Stimulated activated CD4-positive, alpha-beta T cell treated with anti-CD3 and anti-CD28 coated beads, Interleukin-15, amount 100 ng/mL, for 1 hour (primary cell): ENCODE measurements at regions not wholly inside any gene's neighbourhood (a gene's known extent, or its start where the extent isn't known, plus 50 kb on each side); places are given as distances from the start of the nearest gene placed in this dataset.
"Not testable (repeated sequence)": the region's sequence is repeated elsewhere in the genome, so short reads cannot be mapped to it uniquely, and the experiment has no call there.

ENCODE experiments used
- DNase-seq, 2 donors: peaks; one replicate each; pipeline ENCODE4 v3.0.0-alpha.2; 2020; ENCODE audit warnings: low read depth in 1 of 2, low spot score in 1 of 2

DNA sequence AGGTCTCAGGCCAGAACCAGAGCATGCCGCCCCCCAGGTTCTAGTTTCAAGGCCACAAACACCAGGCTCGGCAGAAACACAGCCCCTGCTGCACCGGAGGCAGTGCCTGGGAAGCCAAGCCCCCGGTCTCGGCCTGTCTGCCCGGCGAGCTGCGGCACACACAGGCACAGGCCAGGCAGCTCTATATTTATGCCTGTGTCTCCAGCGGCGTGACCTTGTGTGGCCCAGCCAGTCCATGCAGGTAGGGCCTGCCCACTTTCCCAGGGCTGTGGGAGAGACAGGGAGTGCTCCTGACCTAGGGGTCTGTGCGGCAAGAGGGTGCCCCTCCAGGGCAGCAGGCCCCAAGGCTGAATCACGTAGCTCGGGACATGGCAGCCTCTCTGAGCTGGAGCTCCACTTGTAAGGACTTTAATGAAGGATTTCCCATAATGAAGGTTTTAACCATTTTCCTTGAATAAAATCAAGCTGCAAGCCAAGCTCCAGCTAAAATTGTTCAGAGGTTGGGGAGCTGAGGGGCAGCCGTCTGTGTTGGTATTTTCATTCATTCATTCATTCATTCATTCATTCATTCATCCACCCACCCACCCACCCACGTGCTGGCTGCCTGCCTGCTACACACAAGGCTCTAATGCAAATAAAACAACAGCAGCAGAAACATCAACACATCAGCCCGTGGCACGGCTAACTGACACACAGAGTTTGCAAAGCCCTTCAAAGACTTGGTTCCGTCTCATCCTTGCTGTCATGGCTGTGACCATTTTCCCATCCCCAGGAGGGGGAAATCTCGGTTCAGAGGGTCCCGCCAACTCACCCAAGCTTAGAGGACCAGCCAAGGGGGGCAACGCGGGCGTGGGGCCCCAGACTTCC lies 92.0 kb downstream of the RFLNA start:
- DNase-seq, result no peak

DNA sequence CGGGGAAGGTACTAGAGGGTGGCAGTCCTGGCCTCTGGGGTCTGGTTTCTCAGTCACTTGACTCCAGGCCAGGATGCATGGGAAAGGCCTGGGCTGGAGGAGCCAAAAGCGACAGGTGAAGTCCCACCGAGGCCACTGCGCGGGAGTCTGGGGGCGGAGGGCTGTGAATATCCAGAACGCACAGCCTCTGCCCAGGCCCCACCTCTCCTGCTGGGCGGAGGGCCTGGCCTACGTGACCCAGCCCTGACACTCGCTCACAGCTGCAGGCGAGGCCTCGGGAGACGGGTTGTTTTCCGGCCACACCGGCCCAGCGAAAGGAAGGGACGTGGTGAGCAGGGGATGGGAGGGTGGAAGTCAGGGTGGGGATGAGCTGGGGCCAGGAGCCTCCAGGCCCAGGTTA lies 91.2 kb downstream of the RFLNA start:
- no peak for DNase-seq

DNA sequence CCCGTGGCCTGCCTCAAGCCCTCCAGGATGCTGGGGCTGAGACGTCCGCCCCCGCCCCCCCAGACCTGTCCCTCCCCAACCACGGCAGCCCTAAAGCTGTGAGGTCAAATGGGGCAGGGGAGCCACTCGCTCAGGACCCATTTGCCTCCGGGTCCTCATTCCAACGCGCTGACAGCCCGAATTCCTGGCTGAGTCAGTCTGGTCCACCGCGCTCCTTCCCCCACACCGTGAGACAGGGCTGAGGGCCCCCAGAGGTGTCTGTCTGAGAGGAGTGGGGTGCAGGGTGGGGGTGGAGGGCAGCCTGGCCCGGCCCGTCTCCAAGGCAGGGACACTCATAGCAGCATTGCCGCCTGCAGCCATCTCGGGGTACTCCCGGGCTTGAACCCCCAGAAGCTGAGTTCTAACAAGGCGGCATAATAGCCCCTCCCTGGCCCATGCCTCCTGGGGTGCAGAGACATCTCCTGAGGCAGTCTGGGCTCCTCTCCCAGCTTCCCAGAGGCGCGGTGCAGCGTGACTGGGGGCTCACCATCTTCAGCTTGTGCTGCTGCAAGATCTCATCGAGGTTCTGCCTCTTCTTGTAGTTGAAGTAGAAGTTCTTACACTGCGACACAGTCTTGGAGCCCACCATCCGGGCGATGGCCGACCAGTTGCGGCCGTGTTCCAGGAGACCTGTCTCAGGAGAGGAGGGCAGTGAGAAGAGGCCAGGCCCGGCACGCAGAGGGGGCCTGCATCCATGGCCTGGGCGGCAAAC lies 90.5 kb downstream of the RFLNA start:
- DNase-seq, result no peak

DNA sequence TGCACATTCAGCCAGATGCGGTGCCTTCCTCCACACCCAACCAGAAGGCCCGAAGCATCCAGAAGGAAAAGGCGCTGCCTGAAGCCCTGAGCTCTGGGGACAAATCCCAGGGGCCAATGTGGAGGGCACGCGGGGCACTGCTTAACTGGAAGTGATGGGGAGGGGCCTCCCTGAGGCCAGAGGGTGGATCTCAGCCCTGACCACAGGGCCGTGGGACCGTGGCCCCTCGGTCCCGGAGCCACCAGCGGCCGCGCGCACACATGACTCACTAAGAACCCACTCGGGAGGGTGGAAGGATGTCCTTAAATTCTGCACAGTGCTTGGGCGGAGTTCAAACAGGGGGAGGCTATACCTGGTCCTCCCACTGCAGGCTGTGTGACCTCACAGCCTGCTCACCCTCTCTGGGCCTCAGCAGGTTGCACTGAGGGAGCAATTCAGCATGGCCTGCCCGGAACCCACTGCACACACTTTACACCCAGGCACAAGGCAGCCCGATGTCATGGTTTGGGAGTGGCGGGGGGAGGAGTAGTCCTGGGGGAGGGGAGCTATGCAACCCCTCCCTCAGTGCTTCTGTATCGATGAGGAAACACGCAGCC lies 89.5 kb downstream of the RFLNA start:
- no peak for DNase-seq

DNA sequence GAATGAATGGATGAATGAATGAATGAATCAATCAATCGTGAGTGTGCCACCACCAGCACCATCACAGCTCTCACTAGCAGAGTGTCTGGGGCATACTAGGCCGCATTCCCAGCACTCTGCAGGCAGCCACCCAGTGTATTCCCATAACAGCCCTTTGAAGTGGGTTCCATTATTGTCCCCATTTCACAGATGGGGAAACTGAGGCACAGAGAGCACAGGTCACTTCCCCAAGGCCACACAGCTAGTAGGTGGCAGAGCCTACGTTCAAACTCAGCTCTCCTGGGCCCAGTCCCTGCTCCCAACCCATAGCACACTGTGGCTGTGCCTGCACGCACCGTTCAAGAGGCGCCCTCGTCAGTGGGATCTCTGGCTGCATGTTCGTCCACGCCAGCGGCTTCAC lies 88.1 kb downstream of the RFLNA start:
- DNase-seq, result no peak

DNA sequence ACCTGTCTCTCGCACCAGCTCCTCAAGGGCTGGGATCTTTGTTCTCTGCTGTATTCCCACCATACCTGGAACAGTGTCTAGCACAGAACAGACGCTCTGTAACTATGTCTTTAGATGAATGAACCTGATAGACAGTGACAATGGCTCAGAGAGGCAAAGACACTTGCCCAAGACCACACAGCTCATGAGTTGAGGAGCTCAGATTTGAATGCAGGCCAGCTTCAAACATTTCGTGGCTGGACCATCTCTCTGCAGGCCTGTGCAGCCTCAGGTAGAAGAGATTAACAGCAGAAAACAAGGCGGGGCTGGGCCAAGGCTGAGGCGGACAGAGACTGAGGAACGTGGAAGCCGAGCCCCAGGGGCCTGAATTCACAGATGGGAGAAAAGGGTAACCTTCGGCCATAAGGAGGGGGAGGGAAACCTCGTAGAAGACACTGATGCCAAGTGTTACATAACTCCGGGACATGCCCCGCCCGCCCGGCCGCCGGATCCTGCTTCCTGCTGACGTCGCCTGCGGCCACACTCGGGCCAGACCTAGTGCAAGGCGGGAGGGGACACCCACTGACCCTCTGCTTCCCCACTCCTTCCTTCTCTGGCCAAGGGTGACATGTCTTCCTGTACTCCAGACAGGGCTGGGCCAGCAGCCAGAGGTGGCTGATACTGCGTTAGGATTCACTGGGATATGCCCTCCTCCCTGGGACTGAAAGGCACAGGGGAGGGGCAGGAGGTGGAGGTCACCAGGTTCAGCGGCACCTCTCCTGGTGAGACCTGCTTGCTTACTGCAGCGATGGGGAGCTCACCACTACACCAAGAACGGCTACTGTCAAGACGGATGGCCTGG lies 86.8 kb downstream of the RFLNA start:
- no peak for DNase-seq

DNA sequence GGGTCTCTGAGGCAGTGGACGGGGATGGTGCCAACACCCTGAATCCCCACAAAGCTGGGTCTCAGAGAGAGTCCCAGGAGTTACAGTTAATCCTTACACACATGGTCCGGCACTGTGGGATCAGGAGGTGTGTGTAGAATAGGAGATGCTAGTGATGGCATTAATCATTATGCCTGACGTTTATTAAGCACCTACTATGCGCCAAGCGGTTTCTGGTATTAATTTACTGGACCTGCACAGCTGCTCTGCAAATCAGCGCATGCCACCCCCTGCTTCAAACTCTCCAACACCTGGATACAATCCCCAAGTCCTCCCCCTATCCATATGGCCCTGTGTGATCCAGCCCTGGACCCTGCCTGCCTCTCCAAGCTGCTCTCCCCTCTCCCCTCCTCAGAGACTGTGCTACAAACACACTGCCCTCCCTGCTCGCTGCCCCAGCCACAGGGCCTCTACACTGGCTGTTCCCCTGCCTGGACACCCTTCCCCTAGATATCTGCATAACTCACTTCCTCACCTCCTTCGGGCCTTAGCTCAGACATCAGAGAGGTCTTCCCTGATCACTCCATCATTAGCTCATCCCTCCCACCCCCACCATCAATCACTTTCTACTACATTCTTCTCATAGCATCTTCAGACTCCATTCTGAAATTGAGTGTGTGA lies 86.0 kb downstream of the RFLNA start:
- DNase-seq, result no peak

DNA sequence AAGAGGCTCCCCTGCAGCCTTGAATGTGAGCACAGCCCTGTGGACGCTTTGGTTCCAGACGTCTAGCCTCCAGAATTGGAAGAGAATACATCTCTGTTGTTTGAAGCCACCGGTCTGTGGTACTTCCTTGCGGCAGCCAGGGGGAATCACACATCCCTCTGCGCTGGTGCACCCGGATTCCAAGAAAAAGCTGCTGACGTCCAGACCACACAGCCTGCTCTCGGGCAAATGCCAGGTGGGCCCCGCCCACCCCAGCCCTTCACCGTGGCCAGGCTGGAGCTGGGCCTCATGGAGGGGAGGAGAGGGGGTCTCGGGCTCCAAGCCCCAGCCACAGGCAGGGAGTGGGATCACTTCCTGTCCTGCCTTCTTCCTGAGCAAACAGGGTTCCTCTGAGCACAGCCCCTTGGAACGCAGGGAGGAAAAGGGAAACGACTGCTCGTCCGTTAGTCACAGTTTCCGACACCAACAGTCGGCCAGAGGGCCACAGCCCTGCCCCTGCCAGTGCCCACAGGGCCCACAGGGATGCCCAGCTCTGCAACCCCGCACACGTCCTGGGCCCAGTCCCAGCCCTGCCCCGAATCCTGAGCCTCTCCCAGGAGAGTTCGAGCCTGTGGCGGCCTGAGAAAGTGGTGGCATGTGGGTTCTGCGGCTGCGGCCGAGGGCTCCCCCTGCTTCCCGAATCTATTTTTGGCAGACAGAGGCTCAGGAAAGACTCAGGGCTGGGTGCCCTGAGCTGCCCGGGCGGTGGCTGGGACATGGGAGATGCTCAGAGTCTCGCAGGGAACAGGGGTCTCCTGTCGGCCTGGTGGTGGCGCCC lies 85.3 kb downstream of the RFLNA start:
- no peak for DNase-seq

DNA sequence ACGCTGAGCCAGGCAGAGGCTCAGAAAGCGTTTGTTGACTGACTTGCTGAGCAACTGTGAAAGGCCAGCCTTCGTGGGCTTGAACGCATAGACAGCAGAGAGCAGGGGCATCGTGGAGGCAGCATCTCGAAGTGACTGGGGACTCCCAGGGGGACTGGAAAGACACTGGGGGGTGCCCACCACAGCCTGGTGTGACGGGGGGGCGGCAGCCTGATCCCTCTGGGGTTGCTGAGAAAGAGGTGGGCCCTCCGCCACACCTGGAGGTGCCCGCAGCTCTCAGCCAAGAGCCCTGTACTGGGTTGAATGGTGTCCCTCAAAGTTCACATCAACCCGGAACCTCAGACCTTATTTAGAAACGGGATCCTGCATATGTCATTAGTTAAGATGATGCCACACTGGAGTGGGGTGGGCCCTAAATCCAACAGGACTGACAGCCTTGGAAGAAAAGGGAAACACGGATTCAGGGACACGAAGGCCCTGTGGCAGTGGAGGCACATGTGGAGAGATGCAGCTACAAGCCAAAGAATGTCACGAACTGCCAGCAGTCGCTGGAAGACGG lies 84.6 kb downstream of the RFLNA start:
- no peak for DNase-seq

DNA sequence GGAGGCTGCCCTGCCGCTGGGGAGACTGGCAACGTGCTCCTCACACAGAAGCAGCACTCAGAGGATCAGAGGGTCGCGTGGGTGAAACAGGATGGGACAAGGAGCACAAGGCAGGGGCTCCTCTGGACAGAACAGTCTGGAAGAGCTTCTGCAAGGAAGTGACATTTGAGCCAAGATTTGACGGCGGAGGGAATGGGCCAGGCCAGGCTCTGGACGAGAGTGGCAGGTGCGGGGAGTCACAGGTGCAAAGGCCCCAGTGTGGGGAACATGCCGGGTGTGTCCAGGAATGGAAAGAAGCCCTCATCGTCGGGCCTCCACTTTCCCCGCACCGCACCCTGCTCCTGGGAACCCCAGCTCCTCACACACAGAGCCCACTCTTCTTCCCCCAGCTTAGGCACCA lies 84.0 kb downstream of the RFLNA start:
- no peak for DNase-seq

DNA sequence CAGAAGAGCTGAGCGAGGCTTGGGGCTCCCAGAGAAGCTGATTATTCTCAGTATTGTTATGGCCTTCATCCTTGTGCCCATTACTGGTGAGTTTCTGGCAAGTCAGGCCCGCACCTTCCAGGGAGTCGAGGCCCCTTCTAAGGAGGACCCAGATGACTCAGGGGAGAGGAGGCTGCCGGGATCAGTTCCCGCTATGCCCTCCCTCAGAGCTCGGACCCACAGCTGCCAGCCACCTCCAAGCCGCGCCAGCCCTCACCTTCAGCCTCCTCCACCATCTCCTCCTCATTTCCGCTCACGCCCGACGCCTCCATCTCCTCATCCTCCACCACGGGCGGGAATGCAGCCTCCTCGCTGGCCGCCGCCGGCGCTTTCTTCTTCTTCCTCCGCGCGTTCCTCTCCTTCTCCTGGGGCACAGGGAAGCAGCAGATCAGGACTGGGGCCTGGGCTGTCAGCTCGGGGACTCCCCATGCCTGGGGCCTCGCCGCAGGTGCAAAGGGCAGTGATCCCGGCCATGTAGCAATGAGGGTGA lies 83.2 kb downstream of the RFLNA start:
- no peak for DNase-seq

DNA sequence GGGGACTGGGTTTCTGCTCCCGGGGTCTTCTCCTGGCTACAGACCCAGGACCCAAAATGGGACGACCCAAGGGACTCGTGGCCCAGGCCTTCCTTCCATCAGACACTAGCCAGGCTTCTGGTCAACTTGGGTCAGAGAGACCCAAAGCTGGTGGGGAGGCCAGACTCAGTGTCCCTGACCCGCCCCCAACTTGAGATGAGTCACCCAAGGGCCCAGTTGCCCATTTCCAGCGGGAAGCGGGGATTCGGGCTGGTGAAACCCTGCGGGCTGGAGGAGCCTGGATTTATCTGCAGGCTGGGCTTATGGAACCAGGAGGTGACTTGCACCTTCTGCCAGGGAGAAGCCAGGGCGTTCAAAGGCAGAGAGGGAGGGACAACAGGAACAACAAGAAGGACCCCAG lies 81.5 kb downstream of the RFLNA start:
- no peak for DNase-seq

DNA sequence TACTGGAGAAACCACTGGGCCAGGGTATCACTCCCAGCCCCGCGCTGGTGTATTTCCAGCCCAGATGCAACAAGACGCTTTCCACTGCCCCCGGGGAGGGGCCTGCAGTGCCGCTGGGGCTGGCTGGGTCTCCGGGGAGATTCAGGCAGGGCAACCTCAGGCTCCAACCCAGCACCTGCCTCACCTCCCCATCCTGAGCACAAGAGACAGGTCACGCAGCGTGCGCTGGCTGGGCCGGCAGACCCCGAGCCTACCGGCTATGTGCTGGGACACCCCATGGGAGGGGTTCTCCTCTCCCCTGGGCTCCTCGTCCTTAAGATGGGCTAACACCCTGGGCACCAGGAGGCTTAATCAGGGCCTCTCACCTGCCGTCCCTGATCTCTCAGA lies 80.9 kb downstream of the RFLNA start:
- DNase-seq, result no peak

DNA sequence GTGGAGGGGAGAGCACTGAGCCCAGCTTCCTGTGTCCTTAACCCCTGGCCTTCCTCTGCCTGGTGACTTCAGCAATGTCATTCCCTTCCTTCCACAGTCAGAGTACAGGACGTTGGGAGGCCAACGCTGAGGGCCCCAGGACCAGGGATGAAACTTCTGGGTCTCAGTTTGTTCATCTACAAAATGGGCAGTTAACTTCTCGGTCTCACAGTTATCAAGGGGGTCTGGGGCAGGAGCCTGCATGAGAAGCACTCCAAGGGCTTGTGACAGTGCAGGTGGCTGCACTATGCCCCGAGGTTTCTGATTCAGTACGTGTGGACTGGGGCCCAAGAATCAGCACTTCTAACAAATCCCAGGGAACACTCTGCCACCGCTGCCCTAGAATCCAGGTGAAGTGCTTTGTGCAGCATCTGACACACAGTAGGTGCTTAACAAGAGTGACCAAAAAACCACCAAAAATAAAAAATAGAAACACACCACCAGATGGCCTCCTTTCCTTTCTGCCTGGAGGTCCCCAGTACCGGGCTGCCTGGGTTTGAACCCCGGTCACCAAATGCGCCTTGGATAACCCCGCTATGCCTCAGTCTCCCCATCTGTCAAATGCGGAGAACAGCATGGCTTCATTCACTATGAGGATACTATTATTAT lies 80.4 kb downstream of the RFLNA start:
- DNase-seq, result no peak

DNA sequence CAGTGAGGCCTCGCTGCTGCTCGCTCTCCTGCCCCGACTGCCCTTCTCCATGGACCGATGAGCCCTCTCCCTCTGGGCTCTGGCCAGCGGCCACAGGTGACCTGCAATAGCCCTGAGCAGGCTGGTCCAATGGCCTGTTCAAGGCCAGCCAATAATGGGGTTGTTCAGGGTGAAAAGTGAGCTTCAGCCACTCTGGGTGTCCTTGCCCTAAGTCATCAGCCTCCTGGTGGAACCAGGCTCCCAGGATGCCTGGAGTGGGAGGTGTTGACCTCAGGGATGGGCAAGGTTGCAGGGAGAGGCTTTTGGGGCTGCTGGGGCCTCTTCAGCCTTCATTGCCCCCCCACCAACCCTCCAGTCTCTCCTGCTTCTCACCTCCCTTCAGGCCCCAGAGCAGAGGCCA lies 79.7 kb downstream of the RFLNA start:
- no peak for DNase-seq

DNA sequence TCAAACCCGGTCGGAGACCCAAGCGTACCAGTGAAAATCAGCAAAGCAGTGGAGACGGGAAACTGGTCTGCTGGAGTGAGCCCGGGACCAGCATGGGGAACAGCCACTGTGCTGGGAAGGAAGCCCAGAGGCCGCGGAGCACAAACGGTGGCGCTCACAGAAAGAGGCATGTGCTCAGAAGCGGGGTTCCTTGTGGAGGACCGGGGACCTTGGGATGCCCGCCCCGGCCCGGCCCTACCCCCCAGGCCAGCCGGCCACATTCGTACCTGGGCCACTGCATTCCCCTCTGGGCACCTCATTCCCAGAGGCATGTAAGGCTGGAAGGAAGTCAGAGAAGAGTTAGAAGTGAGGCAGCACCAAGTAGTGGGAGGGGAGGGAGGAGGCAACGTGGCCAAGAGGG lies 79.3 kb downstream of the RFLNA start:
- no peak for DNase-seq

DNA sequence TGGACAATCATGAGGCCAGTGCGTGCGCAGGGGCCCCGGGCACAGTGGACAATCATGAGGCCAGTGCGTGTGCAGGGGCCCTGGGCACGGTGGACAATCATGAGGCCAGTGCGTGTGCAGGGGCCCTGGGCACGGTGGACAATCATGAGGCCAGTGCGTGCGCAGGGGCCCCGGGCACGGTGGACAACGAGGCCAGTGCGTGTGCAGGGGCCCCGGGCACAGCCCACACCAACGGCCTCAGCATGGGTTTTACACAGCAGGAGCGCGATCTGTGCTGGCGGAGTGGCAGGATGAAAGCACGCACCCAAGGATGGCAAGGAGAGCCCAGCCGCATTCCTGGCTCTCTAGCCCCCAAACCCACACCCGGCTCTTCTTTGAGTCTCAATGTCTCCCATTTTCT lies 78.8 kb downstream of the RFLNA start:
- DNase-seq, result not testable (repeated sequence)

DNA sequence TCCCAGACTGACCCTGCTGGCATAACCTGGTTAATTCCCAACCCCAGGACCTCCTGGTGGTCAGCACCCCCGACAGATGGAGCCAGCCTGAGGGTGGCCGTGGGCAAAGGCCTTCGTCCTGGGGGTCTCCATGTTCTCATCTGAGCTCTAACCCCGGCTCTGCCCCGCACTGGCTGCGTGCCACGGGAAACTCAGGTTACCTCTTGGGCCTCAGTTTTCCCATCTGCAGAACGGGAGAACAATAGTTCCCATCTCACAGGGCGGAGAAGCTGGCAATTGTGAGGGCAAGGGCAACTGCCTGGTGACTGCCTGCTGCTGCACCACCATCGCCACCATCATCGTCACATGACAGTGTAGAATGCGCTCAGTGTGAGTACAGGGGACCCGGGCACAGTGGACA lies 77.9 kb downstream of the RFLNA start:
- no peak for DNase-seq

DNA sequence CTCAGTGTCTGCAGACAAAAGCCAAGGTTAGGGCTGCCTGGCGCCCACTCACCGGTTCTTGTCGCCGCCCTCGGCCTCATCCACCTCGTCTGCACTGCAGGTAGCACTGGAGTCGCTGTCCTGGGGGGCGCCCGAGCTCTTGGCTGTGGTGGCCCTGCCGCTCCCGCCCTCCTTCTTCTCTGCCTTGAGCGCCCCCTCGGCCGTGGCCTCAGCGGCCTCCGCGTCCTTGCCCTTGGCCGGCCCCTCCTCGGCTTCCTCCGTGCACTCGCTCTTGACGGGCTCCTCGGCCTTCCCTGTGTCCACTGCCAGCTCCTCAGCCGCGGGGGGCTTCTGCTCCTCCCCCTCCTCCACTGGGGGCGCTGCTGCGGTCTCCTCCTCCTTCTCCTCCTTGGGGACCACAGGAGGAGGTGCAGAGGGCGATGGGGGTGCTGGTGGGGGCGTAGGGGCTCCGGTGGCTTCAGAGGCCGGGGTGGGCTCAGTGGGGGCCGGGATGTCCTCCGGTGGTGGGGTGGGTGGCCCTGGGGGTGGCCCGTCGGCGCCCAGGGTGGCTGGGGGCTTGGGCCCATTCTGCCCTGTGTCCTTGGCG lies 77.2 kb downstream of the RFLNA start:
- DNase-seq, result no peak
